GM18519 (cell line): ENCODE measurements at regions not wholly inside any gene's neighbourhood (a gene's known extent, or its start where the extent isn't known, plus 50 kb on each side); places are given as distances from the start of the nearest gene placed in this dataset.
A peak's percentile ranks its signal among the peaks of the same experiment; 100 is the strongest.

Source experiments
- ATAC-seq: cut with Tn5 transposase; IDR thresholded peaks from one replicate; pipeline ENCODE4 v1.9.1; 2021; ENCODE audit warnings: mild to moderate bottlenecking, moderate library complexity; ENCODE audit not compliant: unreplicated experiment, low FRiP score

DNA sequence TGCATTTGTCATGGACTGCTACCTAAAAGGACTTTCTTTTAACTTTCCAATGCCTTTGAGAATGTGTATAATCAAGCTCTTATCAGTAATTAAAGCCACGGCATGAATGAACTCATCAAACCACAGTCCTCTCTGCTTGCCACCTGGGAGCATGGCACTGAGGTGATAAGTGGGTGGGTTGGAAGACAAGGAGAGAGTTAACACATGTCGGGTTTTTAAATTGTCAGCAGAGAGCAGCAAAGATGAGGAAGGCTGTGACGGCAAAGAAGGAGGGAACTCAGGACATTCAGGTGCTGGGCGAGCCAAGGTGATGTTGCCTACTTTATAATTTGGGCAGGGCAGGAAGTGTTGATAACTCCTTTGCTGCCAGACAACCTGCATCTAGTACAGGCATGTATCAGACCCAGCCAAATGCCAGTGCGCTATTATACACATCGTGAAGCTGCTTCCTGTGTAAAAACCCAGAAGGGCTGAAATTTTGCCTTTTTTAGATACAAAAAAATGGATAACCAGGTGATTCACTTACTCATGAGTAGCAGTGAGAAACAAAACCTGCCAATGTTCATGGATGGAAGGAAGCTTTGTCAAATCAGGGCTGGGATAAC is 269.1 kb downstream of the KIF4B start:
- ATAC-seq, result no peak

DNA sequence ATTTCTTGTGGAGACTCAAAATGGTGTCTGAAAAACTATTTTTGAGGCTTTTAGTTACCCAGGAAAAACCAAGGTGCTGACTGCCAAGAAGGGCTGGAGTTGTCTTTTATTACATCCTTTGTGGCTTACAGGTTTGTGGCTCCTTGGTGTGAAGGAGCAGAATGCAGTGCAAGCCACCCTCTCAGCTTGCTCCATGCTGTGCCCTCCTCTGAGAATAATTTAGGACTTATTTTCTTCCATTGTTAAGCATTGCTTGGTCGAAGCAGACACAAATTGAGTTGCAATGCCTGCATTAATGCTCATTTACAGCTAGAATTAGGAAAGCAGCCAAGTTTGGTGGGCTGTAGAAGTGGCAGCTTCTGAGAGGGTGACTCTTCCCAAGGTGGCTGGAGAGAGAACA is 272.2 kb downstream of the KIF4B start:
- ATAC-seq, result no peak

DNA sequence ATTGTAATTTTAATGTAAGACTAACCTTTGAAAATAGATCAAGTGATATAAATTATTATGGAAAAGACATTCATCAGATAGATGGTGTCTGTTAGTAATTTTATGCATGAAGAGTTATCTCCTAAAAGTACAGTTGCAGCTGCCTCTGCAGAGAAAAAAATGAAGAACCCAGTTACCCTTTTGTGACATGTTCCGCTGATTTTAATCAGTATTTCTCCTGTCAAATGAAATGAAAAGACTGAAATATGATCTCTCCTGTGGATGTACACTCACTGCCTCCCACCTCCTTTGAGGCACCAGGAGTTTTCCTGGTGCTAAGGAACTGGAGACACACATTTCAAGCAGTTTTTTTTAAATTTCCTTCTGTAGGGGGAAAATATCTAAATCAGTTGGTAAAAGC is 277.4 kb downstream of the KIF4B start:
- no peak for ATAC-seq

DNA sequence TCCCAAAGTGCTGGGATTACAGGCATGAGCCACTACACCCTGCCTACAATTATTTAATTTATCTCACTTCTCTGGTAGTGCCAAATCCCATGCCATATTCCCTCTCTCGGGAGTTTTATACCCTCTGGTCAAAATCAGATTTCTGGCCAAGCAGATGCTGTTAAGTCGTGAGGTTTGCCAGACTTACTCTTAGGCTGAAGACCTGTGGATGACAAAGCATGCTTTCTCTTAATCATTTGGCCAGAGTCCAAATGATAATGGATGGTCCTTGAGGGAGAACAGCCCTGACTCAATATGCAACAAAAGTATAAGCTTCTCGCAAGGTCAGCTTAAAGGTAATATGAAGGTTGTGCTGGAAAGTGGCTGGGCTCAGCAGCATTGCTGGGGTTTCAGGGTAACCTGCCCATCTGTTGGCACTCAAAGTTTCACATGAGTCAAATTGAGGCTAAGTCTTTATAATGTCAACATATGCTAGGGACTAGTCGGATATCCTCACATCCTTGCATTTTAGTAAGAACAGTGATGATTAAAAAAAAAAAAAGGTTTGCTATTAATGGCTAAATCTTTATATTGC is 280.1 kb downstream of the KIF4B start:
- no peak for ATAC-seq

DNA sequence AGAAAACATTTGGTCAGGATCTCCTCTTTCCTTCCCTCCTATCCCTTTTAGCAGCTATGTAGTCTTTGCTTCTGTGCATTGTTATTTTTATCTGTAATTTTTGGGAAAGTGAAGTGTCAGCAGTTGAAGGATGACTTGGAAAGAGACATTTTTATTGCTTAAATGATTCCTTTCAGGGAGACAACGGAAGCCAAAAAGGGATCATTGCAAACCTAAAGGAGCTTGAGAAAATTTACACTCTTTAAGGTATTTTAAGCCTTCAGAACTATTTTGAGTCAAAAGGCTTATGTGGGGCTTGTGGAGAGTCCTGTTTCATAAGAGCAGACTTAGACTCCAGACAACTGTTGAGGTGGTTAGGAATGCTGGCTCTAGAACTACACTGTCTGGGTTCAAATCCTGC is 281.6 kb downstream of the KIF4B start:
- ATAC-seq, result no peak

DNA sequence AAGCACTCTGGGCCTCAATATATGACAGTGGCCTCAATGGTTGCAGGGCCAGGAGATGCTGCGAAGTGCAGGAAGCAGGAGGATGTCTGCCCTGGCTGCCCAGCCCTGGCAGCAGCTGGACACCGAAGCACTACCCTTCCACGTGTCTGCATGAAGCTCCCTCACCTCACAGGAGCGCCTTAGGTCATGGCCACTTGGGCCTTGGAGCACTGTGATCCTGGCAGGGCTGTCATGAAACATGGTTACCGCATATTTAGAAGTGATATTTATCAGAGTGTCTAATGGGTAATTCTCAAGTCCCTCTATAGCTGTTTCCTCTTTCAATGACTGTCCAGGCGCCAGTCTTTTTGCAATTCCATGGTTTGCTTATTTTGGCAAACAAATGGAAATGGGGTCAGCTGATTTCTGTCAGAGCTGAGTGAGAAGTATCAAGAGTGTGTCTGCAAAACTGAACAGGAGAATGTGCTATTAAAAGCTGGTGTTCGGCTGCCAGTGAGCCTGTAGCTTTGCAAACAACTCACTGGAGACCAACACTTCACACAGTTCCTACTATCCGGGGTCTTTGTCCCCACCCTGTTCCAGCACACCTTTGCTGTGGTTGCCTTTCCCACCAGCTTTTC is 285.9 kb downstream of the KIF4B start:
- no peak for ATAC-seq

DNA sequence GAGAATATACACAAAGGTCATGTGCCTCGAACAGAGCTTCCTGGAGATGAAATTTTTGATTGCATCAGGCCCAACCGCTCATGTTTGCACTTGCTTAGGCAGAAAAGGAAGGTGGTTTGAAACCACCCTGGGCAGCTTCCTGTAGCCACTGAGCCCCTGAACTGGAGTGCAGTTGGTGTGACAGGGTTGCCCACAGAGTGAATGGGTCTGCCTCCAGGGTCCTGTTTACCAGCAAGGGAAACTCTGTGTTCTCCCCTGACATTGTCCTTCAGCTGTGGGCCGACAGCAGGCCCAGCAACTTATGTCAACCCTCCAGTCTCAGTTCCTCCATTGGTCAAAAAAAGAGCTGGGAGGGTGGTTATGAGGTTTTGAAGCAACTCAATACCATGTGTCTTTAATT is 289.6 kb downstream of the KIF4B start:
- no peak for ATAC-seq

DNA sequence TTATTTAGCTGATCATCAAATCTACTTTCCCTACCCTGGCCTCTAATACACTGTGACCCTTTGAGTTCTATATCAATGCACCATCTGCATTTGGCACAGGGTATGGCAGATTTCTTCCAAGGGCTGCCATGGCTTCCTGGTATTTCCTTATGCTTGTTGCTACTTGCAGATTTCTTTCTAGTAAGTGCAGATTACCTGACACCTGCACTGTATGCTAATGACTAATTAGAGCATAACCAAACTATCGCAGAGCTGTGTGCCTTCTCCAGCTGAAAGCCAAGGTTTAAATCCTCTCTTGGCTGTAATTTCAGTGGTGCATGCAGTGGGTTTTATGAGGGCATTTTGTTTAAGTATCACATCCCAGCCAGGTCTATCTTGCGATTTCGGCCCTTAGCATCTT is 293.7 kb downstream of the KIF4B start:
- no peak for ATAC-seq

DNA sequence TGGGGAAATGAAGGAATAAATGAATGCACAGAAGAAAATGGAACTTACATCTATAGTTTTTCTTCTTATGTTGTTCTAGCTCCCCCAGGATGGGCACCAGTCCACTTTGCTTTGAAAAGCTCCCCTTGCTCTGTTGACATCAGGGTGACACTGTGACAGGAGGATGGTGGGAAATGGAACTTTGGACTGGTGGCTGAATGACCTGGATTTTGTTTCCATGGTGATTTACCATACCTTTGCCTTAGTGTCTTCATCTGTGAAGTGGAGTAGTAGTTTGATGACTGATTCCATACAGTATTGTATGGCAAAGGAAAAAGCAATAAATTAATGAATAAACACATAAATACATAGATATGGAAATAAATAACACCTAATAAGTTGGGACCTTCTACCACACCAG is 294.7 kb downstream of the KIF4B start:
- no peak for ATAC-seq

DNA sequence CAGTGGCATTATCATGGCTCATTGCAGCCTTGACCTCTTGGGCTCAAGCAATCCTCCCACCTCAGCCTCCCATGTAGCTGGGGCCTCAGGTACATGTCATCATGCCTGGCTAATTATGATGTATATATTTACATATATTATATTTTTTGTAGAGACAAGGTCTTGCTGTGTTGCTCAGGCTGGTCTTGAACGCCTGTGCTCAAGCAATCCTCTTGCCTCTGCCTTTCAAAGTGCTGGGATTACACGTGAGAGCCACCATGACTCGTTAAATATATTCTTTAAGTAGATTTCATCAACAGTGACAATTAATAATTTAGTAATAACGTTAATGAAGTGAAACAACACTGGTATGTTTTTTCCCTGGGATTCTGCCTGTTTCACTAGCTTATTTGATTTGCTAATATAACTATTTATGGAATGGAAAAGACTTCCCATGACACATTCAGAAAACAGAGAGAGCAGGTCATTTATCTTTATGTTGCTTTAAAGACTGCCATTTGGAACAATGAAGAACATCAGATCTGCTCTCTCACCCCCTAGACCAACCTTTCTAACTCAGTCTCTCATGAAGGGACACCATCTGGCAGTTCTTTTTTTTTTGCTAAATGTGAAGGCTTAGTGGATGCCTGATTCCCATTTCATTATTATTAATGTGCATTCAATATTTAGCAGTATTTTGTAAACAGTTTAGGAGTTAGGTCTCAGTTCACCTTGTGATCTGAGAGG is 295.6 kb downstream of the KIF4B start:
- no peak for ATAC-seq

DNA sequence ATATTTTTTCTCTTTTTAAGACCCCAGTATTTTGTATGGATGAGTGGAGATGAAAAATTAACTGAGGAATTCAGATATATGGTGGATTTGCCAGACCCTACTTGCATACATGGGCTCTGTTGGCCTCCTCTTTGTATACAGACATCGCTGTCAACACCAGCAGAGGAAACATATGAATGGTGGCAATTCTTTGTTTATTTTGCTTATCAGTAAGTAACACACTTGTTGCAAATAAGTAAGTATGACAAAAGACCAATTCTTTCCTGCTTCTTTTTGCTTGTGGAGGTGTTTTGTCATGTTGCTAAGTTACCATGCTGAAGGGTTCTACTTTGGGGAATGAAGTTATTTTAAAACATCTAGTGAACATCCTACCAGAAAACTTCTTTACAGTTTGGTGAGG is 298.2 kb downstream of the KIF4B start:
- no peak for ATAC-seq

DNA sequence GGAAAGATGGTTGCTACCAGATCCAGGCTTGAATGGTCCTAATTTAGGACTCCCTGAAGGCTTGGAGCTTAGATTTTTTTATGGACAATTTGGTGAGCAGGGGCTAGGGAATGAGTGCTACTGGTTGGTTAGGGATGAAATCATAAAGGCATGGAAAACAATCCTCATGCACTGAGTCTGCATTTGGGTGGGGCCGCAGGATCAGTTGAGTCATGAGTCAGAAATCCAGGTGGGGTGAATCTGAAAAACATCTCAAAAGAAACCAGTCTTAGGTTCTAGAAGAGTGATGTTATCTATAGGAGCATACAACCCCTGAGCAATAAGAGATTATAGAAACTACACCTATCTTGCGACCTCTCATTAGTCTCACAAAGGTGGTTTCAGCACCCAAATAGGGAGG is 300.0 kb downstream of the KIF4B start:
- no peak for ATAC-seq

DNA sequence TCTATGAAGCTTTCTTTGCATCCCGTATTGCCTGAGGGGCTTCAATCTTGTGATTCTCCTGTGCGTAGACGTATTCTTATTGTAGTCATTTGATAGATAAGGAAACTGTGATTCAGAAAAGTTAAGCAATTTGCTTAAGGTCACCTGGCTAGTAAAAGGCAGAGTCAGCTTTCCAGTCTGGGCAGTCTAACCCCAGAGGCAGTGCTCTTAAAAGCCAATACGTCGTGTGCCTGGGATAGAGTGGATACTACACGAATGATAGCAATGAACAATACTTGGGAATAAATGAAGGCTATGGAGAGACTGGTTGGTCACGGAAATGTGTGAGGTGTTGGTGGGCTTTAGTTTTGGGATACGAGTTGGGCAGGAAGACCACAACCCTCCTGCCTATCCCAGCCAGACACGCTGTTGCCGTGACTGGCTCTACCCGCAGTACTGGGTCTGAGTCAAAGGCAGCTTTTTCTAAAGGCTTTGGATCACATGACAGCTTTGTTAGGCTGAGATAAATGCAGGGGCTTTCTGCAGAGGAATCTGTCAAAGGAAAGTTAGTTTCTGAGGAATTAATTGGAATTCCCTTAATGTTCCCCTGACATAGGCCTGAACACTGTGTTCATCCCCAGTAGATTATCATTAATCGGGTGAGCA is 302.6 kb downstream of the KIF4B start:
- no peak for ATAC-seq

DNA sequence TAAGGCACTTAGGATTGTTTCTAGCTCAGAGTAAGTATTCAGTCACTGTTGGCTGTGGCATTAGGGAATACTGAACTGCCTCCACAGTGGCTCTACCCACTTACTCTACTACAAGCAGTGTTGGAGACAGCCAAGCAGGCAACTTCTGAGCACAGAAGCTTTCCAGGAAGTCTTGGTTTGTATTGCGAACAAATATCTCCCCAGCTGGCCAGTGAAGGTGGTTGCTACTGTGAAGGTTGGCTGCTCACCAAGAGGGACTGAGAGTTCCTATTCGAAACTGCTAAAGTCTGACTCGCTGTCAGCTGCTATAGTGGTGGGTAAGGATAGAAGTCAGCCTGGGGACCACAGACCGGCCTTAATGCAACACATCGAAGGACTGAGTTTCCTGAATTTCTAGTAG is 319.1 kb downstream of the KIF4B start:
- peak; percentile 63 for ATAC-seq

DNA sequence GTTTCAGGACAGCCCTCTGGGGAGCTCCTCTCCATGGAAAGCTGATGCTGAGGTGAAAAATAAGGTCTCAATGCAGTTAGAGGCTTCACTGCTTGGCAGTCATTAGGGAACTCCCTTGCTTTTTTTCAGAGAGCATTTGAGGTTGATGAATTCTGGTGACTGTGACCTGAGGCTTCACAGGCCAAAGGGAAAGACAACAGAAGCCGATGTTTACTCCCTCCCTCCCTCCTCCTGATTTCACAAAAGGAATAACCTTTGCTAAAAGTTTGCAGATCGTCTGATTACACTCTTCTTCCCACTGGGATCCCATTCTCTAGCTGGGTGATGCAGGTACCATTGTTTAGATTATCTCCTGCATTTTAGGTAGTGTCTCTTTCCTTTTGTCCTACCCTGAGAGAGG is 329.4 kb downstream of the KIF4B start:
- ATAC-seq, result no peak

DNA sequence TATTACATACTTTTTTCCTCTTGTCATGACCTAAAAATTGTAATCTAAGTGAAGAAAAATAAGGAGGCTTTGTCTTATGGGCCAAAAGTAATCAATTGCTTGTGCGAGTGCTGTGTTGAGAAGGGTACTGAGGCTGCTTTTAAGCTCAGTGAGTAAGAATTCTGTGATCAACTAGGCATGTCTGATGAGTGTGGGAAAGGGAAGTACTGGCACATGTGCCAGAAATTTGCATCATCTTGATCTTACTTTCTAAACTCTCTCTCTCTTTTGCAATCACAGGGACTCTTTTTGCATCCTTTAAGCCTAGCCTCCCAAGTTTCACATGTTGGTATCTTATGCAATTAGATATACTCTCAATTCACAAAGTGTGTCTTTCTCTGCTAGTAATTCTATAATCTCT is 329.9 kb downstream of the KIF4B start:
- no peak for ATAC-seq

DNA sequence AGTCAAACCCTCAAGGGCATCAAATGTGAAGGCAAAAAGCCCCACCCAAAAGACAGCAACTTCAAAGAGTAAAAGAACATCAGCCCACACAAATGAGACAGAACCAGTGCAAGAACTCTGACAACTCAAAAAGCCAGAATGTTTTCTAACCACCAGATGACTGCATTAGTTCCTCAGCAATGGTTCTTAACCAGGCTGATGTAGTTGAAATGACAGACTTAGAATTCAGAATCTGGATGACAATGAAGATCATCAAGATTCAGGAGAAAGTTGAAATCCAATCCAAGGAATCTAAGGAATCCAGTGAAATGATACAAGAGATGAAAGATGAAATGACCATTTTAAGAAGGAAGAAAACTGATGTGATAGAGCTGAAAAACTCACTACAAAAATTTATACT is 339.7 kb downstream of the KIF4B start:
- no peak for ATAC-seq

DNA sequence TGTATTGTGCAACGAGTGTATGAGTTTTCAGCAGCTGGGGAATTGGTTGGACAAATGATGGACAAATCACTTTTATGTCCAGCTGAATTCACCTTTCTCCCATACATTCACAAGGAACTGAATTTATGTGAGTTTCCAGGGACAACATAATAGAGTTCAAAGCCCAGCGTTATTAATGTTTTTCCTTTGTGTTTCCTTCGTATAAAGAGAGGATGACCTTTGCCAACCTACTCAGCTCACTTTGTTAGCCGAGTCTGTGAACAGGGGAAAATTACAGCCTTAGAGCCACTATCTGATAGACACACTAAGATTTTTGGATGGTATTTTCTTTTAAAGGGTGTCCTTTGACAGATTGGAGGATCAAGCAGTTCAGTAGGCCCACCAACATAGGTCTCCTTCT is 352.5 kb downstream of the KIF4B start:
- no peak for ATAC-seq

DNA sequence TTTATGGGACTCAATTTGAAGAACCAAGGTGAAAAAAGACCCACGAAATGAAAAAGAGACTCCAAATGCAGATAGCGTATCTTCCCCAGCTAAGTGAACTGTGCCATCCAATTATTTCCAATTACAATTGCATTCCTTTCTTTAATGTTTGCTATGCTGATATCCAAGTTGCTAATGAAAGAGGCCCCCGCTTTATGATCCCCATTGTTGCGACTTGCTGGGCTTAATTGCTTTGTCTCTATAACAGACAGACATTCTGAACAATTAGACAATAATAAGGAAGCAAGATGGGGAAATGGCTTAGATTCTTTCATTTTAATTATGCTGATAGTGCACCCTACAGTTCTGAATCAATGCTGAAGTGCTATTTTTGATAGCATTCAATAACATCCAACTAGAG is 354.3 kb downstream of the KIF4B start:
- ATAC-seq, result no peak

DNA sequence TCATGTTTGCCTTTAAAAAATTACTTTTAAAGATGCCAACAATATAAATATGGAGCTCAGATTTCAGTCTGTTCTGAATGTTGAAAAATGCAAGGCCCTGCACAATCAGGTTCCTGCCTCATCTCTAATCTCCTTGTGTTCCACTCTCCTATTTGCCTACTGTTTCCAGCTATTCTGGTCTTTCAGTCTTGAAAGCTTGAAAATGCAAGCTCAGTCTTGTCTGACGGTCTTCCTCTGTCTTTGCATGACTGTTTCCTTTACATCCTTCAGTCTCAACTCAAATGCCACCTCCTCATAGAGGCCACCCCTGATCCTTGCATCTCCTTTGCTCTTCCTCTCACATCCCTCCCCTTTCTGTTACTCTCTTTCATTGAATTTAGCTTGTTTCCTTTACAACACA is 354.9 kb downstream of the KIF4B start:
- ATAC-seq, result no peak

DNA sequence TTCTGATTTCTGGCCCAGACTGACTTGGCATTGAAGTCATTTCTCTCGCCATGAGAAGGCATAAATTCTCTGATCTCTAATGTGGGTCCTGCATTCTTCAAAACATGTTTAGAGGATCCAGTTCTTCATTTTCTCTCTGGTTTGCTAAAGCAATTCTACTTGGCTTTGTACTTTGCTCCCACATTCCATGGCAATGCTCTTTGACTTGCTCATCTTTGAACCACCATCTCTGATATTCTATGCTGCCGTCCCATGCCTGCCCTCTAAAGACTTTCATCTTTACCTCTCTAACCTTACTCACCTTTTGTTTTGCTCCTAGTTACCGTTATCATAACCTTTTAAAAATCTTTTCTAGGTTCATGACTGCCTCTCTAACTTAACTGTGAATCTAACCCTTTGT is 366.9 kb downstream of the KIF4B start:
- no peak for ATAC-seq
